ENCODE measurements at regions not wholly inside any gene's neighbourhood (a gene's known extent, or its start where the extent isn't known, plus 50 kb on each side); places are given as distances from the start of the nearest gene placed in this dataset.

DNA sequence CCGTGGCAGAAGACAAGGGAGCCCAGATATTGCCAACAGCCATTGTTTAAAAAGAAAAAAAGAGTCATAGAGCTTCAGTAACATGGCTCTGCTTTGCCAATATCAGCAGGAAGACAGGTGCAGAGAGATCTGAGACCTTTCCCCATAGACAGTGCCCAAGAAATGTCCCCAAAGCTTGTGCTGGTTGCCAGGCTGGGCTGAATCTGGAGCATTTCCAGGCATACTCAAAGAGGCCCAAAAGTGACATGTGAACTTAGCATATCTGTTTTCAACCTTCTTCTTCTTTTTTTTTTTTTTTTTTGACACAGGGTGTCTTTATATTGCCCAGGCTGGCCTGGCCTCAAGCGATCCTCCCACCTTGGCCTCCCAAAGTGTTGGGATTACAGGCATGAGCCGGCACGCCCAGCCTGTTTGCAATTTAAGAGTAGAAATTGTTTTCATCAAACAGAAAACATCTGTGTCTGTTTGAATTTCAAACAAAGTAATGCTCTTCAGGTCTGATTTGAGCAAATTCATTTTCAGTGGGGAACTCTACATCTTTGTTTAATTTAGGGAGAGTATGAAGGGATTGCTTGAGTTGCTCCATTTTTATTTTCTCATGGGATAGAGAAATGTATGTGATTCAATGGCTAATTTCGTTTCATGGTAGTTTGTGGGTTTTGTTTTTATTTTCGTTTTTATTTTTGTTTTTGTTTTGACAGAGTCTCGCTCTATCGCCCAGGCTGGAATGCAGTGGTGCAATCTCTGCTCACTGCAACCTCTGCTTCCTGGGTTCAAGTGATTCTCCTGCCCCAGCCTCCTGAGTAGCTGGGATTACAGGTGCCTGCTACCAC lies 56.6 kb upstream of the RBM47 start:
- TF ChIP-seq, protein P1, sequence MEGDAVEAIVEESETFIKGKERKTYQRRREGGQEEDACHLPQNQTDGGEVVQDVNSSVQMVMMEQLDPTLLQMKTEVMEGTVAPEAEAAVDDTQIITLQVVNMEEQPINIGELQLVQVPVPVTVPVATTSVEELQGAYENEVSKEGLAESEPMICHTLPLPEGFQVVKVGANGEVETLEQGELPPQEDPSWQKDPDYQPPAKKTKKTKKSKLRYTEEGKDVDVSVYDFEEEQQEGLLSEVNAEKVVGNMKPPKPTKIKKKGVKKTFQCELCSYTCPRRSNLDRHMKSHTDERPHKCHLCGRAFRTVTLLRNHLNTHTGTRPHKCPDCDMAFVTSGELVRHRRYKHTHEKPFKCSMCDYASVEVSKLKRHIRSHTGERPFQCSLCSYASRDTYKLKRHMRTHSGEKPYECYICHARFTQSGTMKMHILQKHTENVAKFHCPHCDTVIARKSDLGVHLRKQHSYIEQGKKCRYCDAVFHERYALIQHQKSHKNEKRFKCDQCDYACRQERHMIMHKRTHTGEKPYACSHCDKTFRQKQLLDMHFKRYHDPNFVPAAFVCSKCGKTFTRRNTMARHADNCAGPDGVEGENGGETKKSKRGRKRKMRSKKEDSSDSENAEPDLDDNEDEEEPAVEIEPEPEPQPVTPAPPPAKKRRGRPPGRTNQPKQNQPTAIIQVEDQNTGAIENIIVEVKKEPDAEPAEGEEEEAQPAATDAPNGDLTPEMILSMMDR (tag by site-specific recombination; IDR thresholded peaks at IDR 0.05), result no peak
- TF ChIP-seq SETDB1 (IDR thresholded peaks at IDR 0.05; ENCODE audit: insufficient read length, low read length) (no peak), ZNF114 (tag by site-specific recombination; IDR thresholded peaks at IDR 0.05) (no peak), ZNF16 (tag by site-specific recombination; IDR thresholded peaks at IDR 0.05; ENCODE audit: low read depth) (no peak), ZNF785 (tag by site-specific recombination; IDR thresholded peaks at IDR 0.05) (no peak), ZNF76 (tag by site-specific recombination; IDR thresholded peaks at IDR 0.05; ENCODE audit: borderline replicate concordance, low read depth) (no peak), ZFP41 (tag by site-specific recombination; IDR thresholded peaks at IDR 0.05; ENCODE audit: borderline replicate concordance) (no peak), SP2 (tag by site-specific recombination; IDR thresholded peaks at IDR 0.05) (no peak), HOXA7 (CRISPR knock-in tag; IDR thresholded peaks at IDR 0.05; ENCODE audit: borderline replicate concordance) (no peak)
- TF ChIP-seq, protein P2, sequence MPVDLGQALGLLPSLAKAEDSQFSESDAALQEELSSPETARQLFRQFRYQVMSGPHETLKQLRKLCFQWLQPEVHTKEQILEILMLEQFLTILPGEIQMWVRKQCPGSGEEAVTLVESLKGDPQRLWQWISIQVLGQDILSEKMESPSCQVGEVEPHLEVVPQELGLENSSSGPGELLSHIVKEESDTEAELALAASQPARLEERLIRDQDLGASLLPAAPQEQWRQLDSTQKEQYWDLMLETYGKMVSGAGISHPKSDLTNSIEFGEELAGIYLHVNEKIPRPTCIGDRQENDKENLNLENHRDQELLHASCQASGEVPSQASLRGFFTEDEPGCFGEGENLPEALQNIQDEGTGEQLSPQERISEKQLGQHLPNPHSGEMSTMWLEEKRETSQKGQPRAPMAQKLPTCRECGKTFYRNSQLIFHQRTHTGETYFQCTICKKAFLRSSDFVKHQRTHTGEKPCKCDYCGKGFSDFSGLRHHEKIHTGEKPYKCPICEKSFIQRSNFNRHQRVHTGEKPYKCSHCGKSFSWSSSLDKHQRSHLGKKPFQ (tag by site-specific recombination; IDR thresholded peaks at IDR 0.05), result no peak
- TF ChIP-seq, protein P3, sequence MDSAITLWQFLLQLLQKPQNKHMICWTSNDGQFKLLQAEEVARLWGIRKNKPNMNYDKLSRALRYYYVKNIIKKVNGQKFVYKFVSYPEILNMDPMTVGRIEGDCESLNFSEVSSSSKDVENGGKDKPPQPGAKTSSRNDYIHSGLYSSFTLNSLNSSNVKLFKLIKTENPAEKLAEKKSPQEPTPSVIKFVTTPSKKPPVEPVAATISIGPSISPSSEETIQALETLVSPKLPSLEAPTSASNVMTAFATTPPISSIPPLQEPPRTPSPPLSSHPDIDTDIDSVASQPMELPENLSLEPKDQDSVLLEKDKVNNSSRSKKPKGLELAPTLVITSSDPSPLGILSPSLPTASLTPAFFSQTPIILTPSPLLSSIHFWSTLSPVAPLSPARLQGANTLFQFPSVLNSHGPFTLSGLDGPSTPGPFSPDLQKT (IDR thresholded peaks at IDR 0.05; ENCODE audit: borderline replicate concordance, low read depth, low read length), result no peak
- TF ChIP-seq, protein P4, sequence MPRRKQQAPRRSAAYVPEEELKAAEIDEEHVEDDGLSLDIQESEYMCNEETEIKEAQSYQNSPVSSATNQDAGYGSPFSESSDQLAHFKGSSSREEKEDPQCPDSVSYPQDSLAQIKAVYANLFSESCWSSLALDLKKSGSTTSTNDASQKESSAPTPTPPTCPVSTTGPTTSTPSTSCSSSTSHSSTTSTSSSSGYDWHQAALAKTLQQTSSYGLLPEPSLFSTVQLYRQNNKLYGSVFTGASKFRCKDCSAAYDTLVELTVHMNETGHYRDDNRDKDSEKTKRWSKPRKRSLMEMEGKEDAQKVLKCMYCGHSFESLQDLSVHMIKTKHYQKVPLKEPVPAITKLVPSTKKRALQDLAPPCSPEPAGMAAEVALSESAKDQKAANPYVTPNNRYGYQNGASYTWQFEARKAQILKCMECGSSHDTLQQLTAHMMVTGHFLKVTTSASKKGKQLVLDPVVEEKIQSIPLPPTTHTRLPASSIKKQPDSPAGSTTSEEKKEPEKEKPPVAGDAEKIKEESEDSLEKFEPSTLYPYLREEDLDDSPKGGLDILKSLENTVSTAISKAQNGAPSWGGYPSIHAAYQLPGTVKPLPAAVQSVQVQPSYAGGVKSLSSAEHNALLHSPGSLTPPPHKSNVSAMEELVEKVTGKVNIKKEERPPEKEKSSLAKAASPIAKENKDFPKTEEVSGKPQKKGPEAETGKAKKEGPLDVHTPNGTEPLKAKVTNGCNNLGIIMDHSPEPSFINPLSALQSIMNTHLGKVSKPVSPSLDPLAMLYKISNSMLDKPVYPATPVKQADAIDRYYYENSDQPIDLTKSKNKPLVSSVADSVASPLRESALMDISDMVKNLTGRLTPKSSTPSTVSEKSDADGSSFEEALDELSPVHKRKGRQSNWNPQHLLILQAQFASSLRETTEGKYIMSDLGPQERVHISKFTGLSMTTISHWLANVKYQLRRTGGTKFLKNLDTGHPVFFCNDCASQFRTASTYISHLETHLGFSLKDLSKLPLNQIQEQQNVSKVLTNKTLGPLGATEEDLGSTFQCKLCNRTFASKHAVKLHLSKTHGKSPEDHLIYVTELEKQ (tag by site-specific recombination; IDR thresholded peaks at IDR 0.05; ENCODE audit: borderline replicate concordance), result no peak
